VCaP (cell line): ENCODE measurements at regions not wholly inside any gene's neighbourhood (a gene's known extent, or its start where the extent isn't known, plus 50 kb on each side); places are given as distances from the start of the nearest gene placed in this dataset.

ENCODE experiments used
- H3K27ac ChIP-seq: fragments of 450-650 bp; 2 replicates; pipeline ENCODE4 v1.5.1; 2017
- CTCF ChIP-seq: fragments of 450-650 bp; conservative IDR thresholded peaks from 2 replicates; pipeline ENCODE4 v1.5.1; 2017; ENCODE audit warnings: mild to moderate bottlenecking, moderate library complexity

GRCh38 chr3:118587847-118588246 is 446.8 kb downstream of the IGSF11 start:
- no peak for TF ChIP-seq CTCF
- no peak overlapping the region for H3K27ac ChIP-seq

- H3K27ac ChIP-seq, result no peak overlapping the region
- no peak for TF ChIP-seq CTCF
Observed at GRCh38 chr3:118593277-118593670, 441.4 kb downstream of the IGSF11 start.

- no peak overlapping the region for H3K27ac ChIP-seq
- no peak for TF ChIP-seq CTCF
Observed at GRCh38 chr3:118597184-118597583, 437.5 kb downstream of the IGSF11 start.

- TF ChIP-seq CTCF, result no peak
- H3K27ac ChIP-seq, result no peak overlapping the region
Observed at GRCh38 chr3:118607915-118608820, 426.5 kb downstream of the IGSF11 start.

- TF ChIP-seq CTCF, result no peak
- no peak overlapping the region for H3K27ac ChIP-seq
Observed at GRCh38 chr3:118618247-118619040, 416.2 kb downstream of the IGSF11 start.

GRCh38 chr3:118626453-118626852 is 408.2 kb downstream of the IGSF11 start:
- H3K27ac ChIP-seq, result no peak overlapping the region
- TF ChIP-seq CTCF, result no peak

- peak; percentile 87 for TF ChIP-seq CTCF
- H3K27ac ChIP-seq, result no peak overlapping the region
Observed at GRCh38 chr3:118628704-118629341, 405.8 kb downstream of the IGSF11 start.
